ENCODE measurements at regions not wholly inside any gene's neighbourhood (a gene's known extent, or its start where the extent isn't known, plus 50 kb on each side); places are given as distances from the start of the nearest gene placed in this dataset.

DNA sequence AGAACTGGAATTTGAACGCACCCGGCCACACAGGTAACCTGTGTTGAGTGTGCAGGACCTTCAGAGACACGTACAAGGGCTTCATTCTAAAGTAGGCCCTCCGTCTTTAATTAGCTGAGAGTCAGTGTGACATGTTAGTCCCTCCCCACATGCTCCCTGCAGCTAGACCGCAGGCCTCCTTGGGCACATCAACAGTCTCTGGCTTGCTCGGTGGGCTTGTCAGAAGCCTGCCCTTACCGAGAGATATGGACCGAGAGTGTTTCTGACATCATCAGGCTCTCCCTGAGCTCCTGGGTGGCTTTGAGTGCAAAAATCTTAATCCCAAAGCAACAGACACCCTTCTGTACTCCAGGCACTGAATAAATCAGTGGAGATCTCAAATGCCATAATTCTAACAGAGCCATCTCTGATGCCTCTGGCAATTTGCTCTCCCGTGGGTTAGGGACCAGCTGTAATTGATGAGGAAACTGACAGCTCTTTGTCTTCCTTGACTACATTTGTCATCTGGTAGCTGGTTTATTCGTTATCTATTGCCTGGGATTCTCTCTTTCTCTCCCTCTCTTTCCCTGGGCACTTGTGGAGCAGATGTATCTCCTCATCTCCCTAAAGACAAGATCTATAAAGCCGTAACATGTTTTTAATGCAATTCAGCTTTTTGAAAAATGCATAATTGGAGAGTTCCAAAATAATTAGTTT, 850.6 kb downstream of the TYW1 start:
- ATAC-seq (no peak), DNase-seq (no peak)
- intact Hi-C loops (cut with DNase I) = no loop called here
- H3K27ac ChIP-seq = no peak overlapping the region
- no peaks in the 10 kb centered on the region for H3K36me3 ChIP-seq
- WGBS (ENCODE audit: insufficient coverage, low coverage, low lambda C conversion rate, missing lambda C conversion rate) = 49% methylated on average over 9 of the region's 11 CpGs
- no peaks in the 10 kb centered on the region for H3K9me3 ChIP-seq
- H3K27me3 ChIP-seq = no peaks in the 10 kb centered on the region
- TF ChIP-seq, protein P1, sequence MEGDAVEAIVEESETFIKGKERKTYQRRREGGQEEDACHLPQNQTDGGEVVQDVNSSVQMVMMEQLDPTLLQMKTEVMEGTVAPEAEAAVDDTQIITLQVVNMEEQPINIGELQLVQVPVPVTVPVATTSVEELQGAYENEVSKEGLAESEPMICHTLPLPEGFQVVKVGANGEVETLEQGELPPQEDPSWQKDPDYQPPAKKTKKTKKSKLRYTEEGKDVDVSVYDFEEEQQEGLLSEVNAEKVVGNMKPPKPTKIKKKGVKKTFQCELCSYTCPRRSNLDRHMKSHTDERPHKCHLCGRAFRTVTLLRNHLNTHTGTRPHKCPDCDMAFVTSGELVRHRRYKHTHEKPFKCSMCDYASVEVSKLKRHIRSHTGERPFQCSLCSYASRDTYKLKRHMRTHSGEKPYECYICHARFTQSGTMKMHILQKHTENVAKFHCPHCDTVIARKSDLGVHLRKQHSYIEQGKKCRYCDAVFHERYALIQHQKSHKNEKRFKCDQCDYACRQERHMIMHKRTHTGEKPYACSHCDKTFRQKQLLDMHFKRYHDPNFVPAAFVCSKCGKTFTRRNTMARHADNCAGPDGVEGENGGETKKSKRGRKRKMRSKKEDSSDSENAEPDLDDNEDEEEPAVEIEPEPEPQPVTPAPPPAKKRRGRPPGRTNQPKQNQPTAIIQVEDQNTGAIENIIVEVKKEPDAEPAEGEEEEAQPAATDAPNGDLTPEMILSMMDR (IDR thresholded peaks at IDR 0.05) = no peak
- no peak for TF ChIP-seq POLR2A (IDR thresholded peaks at IDR 0.05)
- no peak overlapping the region for H3K4me3 ChIP-seq
- no peaks in the 10 kb centered on the region for H3K4me1 ChIP-seq

GRCh38 chr7:67854221-67855178, 857.9 kb downstream of the TYW1 start:
- Histone ChIP-seq H3K4me3 (no peak overlapping the region), H3K4me1 (peaks cover 0 to 9% (median 2%) of the 10 kb centered on the region in 4 donors), H3K27me3 (no peaks in the 10 kb centered on the region), H3K36me3 (no peaks in the 10 kb centered on the region), H3K9me3 (no peaks in the 10 kb centered on the region), H3K27ac (peak overlapping the region in 2 of 3 donors; percentile 20 to 24)
- peak in 1 of 3 donors; percentile 66 for DNase-seq
- TF ChIP-seq POLR2A (IDR thresholded peaks at IDR 0.05) = no peak
- TF ChIP-seq, protein P1 (IDR thresholded peaks at IDR 0.05) = no peak
- intact Hi-C loops (cut with DNase I) = no loop called here
- ATAC-seq = peak; percentile 92 to 96 (median 96)
- 46% methylated on average over 16 of the region's 22 CpGs for WGBS (ENCODE audit: insufficient coverage, low coverage, low lambda C conversion rate, missing lambda C conversion rate)

- 57% methylated on average over 5 of the region's 5 CpGs for WGBS (ENCODE audit: insufficient coverage, low coverage, low lambda C conversion rate, missing lambda C conversion rate)
- Histone ChIP-seq H3K4me3 (no peak overlapping the region), H3K27ac (peak overlapping the region in 1 of 3 donors; percentile 24), H3K27me3 (no peaks in the 10 kb centered on the region), H3K36me3 (no peaks in the 10 kb centered on the region), H3K4me1 (peaks cover 0 to 9% (median 2%) of the 10 kb centered on the region in 4 donors), H3K9me3 (no peaks in the 10 kb centered on the region)
- intact Hi-C loops (cut with DNase I) = no loop called here
- no peak for ATAC-seq
- TF ChIP-seq, protein P1 (IDR thresholded peaks at IDR 0.05) = no peak
- no peak for TF ChIP-seq POLR2A (IDR thresholded peaks at IDR 0.05)
- DNase-seq = no peak
Measured at GRCh38 chr7:67855322-67855721, 858.7 kb downstream of the TYW1 start.

- H3K9me3 ChIP-seq = no peaks in the 10 kb centered on the region
- H3K36me3 ChIP-seq = no peaks in the 10 kb centered on the region
- H3K27me3 ChIP-seq = no peaks in the 10 kb centered on the region
- peaks cover 0 to 9% (median 2%) of the 10 kb centered on the region in 4 donors for H3K4me1 ChIP-seq
- ATAC-seq = no peak
- TF ChIP-seq POLR2A (IDR thresholded peaks at IDR 0.05) = no peak
- TF ChIP-seq, protein P1 (IDR thresholded peaks at IDR 0.05) = no peak
- no peak overlapping the region for H3K27ac ChIP-seq
- DNase-seq = no peak
- H3K4me3 ChIP-seq = no peak overlapping the region
- intact Hi-C loops (cut with DNase I) = no loop called here
- WGBS (ENCODE audit: insufficient coverage, low coverage, low lambda C conversion rate, missing lambda C conversion rate) = 70% methylated on average over 2 of the region's 2 CpGs
Measured at GRCh38 chr7:67856046-67856445, 859.4 kb downstream of the TYW1 start.
